Stomach (tissue), 8 donors: ENCODE measurements at regions not wholly inside any gene's neighbourhood (a gene's known extent, or its start where the extent isn't known, plus 50 kb on each side); places are given as distances from the start of the nearest gene placed in this dataset.
"Not testable (repeated sequence)": the region's sequence is repeated elsewhere in the genome, so short reads cannot be mapped to it uniquely, and the experiment has no call there.

Source experiments
- DNase-seq, 2 donors: peaks; one replicate each; pipeline versions ENCODE4 v3.0.0 to v3.0.0-alpha.2; 2013 to 2019
- H3K27ac ChIP-seq, 5 donors: fragments of 200-600 bp in 4 of 5; sonication (generic) in 4 of 5; one replicate each; pipeline ENCODE4 v1.5.1; 2013 to 2019; ENCODE audit warnings: mild to moderate bottlenecking in 1 of 5, moderate library complexity in 1 of 5
- H3K27me3 ChIP-seq, 3 donors: fragments of 200-600 bp; sonication (generic); one replicate each; pipeline ENCODE4 v1.5.1; 2017 to 2019; ENCODE audit warnings: mixed run types in 1 of 3
- H3K36me3 ChIP-seq, 4 donors: fragments of 200-600 bp; sonication (generic); 1 replicate in 3 of 4; 2 replicates in 1 of 4; pipeline ENCODE4 v1.5.1; 2016 to 2019
- H3K4me1 ChIP-seq, 4 donors: fragments of 200-600 bp; sonication (generic); one replicate each; pipeline ENCODE4 v1.5.1; 2016 to 2019
- H3K4me3 ChIP-seq, 4 donors: fragments of 200-600 bp; sonication (generic) in 3 of 4; one replicate each; pipeline ENCODE4 v1.5.1; 2016 to 2019; ENCODE audit warnings: mild to moderate bottlenecking in 1 of 4
- H3K9me3 ChIP-seq, 4 donors: fragments of 200-600 bp; sonication (generic); one replicate each; pipeline ENCODE4 v1.5.1; 2016 to 2019
- CTCF ChIP-seq, 7 experiments: fragments of 450-650 bp in 4 of 7; fragments of 200-600 bp in 3 of 7; sonication (generic) in 3 of 7; IDR thresholded peaks; one replicate each; pipeline ENCODE4 v1.5.1; 2016 to 2019; ENCODE audit warnings: antibody characterized with exemption in 7 of 7, control low read depth in 2 of 7, mild to moderate bottlenecking in 1 of 7
- EP300 ChIP-seq: sonication (generic); formaldehyde crosslinking; IDR thresholded peaks from one replicate; pipeline ENCODE4 v1.6.1; 2017; ENCODE audit warnings: antibody characterized with exemption
- POLR2A ChIP-seq, 4 donors: fragments of 450-650 bp; IDR thresholded peaks; one replicate each; pipeline ENCODE4 v1.6.1; 2016; ENCODE audit warnings: antibody characterized with exemption in 4 of 4, control low read depth in 2 of 4, mild to moderate bottlenecking in 1 of 4, moderate library complexity in 1 of 4
- POLR2AphosphoS5 ChIP-seq, 3 donors: sonication (generic); formaldehyde crosslinking; IDR thresholded peaks; one replicate each; pipeline ENCODE4 v1.6.1; 2016; ENCODE audit warnings: antibody characterized with exemption in 3 of 3
- WGBS, 5 donors: extraction: QIAGEN DNeasy Blood & Tissue Kit in 3 of 5; methylation state at CpG; one replicate each; pipeline versions ENCODE4 v1.1.5 to v1.1.7; 2013 to 2018; 5-methylcytosine and 5-hydroxymethylcytosine counted together
- intact Hi-C: fragments of 100-400 bp; cut with DNase I; formaldehyde crosslinking; loops from one replicate; pipeline ENCODE4 v1.15.1; 2023; ENCODE audit warnings: low total_unique reads
- donor health status: healthy with polysubstance abuse.
- donor health status: Bipolar disorder and iron deficiency.
- donor health status: healthy.

- Histone ChIP-seq H3K27ac (no peak overlapping the region), H3K27me3 (peaks cover 0 to 6% (median 4%) of the 10 kb centered on the region in 3 donors), H3K4me1 (no peaks in the 10 kb centered on the region), H3K9me3 (no peaks in the 10 kb centered on the region), H3K4me3 (no peak overlapping the region), H3K36me3 (no peaks in the 10 kb centered on the region)
- intact Hi-C loops: no loop called here
- no peak for DNase-seq
- TF ChIP-seq POLR2A (IDR thresholded peaks at IDR 0.05) (no peak), EP300 (no peak), CTCF (IDR thresholded peaks at IDR 0.05) (no peak), POLR2AphosphoS5 (IDR thresholded peaks at IDR 0.05) (no peak)
These were observed 100.2 kb downstream of the FBXO8 start for GRCh38 chr4:174183259-174183658.

DNA sequence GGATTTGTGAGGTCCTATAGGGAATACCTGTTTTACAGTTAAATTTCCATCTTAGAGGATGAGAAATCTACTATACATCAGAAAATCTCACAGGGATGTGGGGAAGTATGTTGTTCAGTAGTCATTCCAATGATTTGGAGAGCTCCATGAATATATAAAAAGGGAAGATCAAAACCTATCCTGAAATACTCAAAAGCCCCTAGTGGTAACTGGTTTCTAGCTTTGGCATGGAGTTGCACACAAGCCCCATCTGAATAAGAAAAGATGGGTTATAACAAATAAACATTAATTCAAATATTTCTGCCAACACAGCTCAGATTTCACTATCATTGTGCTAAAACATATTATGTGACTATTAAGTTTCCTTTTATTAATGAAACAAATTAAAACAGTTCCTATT, 101.6 kb downstream of the FBXO8 start:
- H3K36me3 ChIP-seq: no peaks in the 10 kb centered on the region
- H3K27me3 ChIP-seq: peaks cover 0 to 6% (median 4%) of the 10 kb centered on the region in 3 donors
- H3K4me3 ChIP-seq: no peak overlapping the region
- H3K27ac ChIP-seq: no peak overlapping the region
- no peaks in the 10 kb centered on the region for H3K4me1 ChIP-seq
- TF ChIP-seq POLR2AphosphoS5 (IDR thresholded peaks at IDR 0.05): no peak
- no peak for TF ChIP-seq POLR2A (IDR thresholded peaks at IDR 0.05)
- TF ChIP-seq CTCF (IDR thresholded peaks at IDR 0.05): no peak
- no peak for TF ChIP-seq EP300
- no peaks in the 10 kb centered on the region for H3K9me3 ChIP-seq
- no peak for DNase-seq
- intact Hi-C loops: no loop called here

GRCh38 chr4:174177536-174177935, 105.9 kb downstream of the FBXO8 start:
- intact Hi-C loops: no loop called here
- no peak for TF ChIP-seq POLR2A (IDR thresholded peaks at IDR 0.05)
- TF ChIP-seq POLR2AphosphoS5 (IDR thresholded peaks at IDR 0.05): no peak
- TF ChIP-seq EP300: no peak
- no peak for TF ChIP-seq CTCF (IDR thresholded peaks at IDR 0.05)
- Histone ChIP-seq H3K4me3 (no peak overlapping the region), H3K27ac (peak overlapping the region in 1 of 5 donors; percentile 16), H3K9me3 (no peaks in the 10 kb centered on the region), H3K27me3 (peaks cover 0 to 4% (median 0%) of the 10 kb centered on the region in 3 donors), H3K36me3 (no peaks in the 10 kb centered on the region), H3K4me1 (no peaks in the 10 kb centered on the region)
- 16 to 42% (median 32%) methylated on average over 1 of the region's 1 CpG for WGBS, 5 donors
- no peak for DNase-seq

DNA sequence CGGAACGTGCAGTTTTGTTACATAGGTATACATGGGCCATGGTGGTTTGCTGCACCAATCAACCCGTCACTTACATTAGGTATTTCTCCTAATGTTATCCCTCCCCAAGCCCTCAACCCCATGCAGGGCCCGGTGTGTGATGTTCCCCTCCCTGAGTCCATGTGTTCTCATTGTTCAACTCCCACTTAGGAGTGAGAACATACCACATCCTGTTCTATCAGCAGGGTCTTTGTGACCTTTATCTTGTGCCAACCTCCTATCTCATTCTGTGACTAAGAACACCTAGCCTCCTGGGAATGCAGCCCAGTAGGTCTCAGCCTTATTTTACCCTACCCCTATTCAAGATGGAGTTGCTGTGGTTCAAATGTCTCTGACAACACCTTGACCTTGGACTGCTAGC, 107.6 kb downstream of the FBXO8 start:
- H3K36me3 ChIP-seq, H3K4me1 ChIP-seq, H3K9me3 ChIP-seq, H3K4me3 ChIP-seq, intact Hi-C loops, DNase-seq, H3K27me3 ChIP-seq: not testable (repeated sequence)
- WGBS, 5 donors: 81 to 90% (median 83%) methylated on average over 4 of the region's 4 CpGs
- peak overlapping the region in 1 of 5 donors; percentile 16 for H3K27ac ChIP-seq

DNA sequence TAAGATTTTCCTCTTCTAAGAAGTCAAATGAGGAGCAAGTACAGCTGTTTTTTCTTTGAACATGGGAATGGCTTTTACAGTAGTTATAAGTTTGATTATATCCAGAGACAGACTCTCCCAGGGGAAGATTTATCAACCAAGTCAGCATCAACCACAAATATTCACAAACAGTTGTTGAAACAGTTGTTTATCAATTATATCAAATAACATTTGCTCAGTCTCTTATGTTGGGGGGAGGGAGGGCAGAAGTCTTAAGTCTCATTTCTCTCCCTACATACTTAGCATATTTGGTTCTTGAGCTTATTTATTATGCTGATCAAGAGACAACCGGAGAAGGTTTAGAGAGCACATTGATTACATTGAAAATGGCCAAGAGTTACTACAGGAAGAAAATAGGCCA, 110.1 kb downstream of the FBXO8 start:
- H3K9me3 ChIP-seq: no peaks in the 10 kb centered on the region
- intact Hi-C loops: no loop called here
- H3K27ac ChIP-seq: no peak overlapping the region
- no peak overlapping the region for H3K4me3 ChIP-seq
- no peaks in the 10 kb centered on the region for H3K27me3 ChIP-seq
- TF ChIP-seq POLR2AphosphoS5 (IDR thresholded peaks at IDR 0.05) (no peak), CTCF (IDR thresholded peaks at IDR 0.05) (no peak), POLR2A (IDR thresholded peaks at IDR 0.05) (no peak), EP300 (no peak)
- no peaks in the 10 kb centered on the region for H3K36me3 ChIP-seq
- WGBS, 5 donors: 48 to 81% (median 69%) methylated on average over 1 of the region's 1 CpG
- DNase-seq: peak in 1 of 2 donors; percentile 45
- no peaks in the 10 kb centered on the region for H3K4me1 ChIP-seq
